Gastroesophageal sphincter (tissue), 4 donors: ENCODE measurements at regions not wholly inside any gene's neighbourhood (a gene's known extent, or its start where the extent isn't known, plus 50 kb on each side); places are given as distances from the start of the nearest gene placed in this dataset.

Source experiments
- ATAC-seq: fragments of 150-250 bp; one replicate; pipeline ENCODE4 v1.9.1; 2016; ENCODE audit warnings: mild to moderate bottlenecking, moderate library complexity
- H3K27ac ChIP-seq, 4 donors: fragments of 200-600 bp; sonication (generic) in 3 of 4; 1 replicate in 3 of 4; 2 replicates in 1 of 4; pipeline ENCODE4 v1.5.1; 2016 to 2019
- H3K27me3 ChIP-seq: fragments of 200-600 bp; sonication (generic); one replicate; pipeline ENCODE4 v1.5.1; 2019
- H3K36me3 ChIP-seq, 2 donors: fragments of 200-600 bp; sonication (generic); one replicate each; pipeline ENCODE4 v1.5.1; 2019; ENCODE audit warnings: control low read depth in 1 of 2
- H3K4me1 ChIP-seq, 3 donors: fragments of 200-600 bp; sonication (generic); 1 replicate in 2 of 3; 2 replicates in 1 of 3; pipeline ENCODE4 v1.5.1; 2016 to 2019; ENCODE audit warnings: control low read depth in 2 of 3
- H3K4me3 ChIP-seq, 2 donors: fragments of 200-600 bp; sonication (generic); one replicate each; pipeline ENCODE4 v1.5.1; 2019; ENCODE audit warnings: mild to moderate bottlenecking in 1 of 2, moderate library complexity in 1 of 2
- H3K9me3 ChIP-seq, 3 donors: fragments of 200-600 bp; sonication (generic); one replicate each; pipeline ENCODE4 v1.5.1; 2017 to 2019; ENCODE audit warnings: control low read depth in 2 of 3
- CTCF ChIP-seq, 4 experiments: fragments of 200-600 bp in 2 of 4; fragments of 450-650 bp in 2 of 4; sonication (generic) in 1 of 4; IDR thresholded peaks; one replicate each; pipeline ENCODE4 v1.5.1; 2017 to 2019; ENCODE audit warnings: antibody characterized with exemption in 4 of 4, mild to moderate bottlenecking in 2 of 4, moderate library complexity in 2 of 4
- EP300 ChIP-seq: sonication (generic); formaldehyde crosslinking; IDR thresholded peaks from one replicate; pipeline ENCODE4 v1.6.1; 2017; ENCODE audit warnings: antibody characterized with exemption, mild to moderate bottlenecking
- POLR2A ChIP-seq, 2 donors: fragments of 450-650 bp; IDR thresholded peaks; one replicate each; pipeline ENCODE4 v1.6.1; 2017; ENCODE audit warnings: antibody characterized with exemption in 2 of 2, mild to moderate bottlenecking in 2 of 2, moderate library complexity in 1 of 2
- POLR2AphosphoS5 ChIP-seq: sonication (generic); formaldehyde crosslinking; IDR thresholded peaks from one replicate; pipeline ENCODE4 v1.6.1; 2017; ENCODE audit warnings: antibody characterized with exemption
- WGBS, 2 donors: methylation state at CpG; one replicate each; pipeline ENCODE4 v1.1.5; 2018; ENCODE audit warnings: low coverage in 1 of 2; 5-methylcytosine and 5-hydroxymethylcytosine counted together

- Histone ChIP-seq H3K4me1 (peaks cover 2 to 43% (median 2%) of the 10 kb centered on the region in 3 donors), H3K36me3 (no peaks in the 10 kb centered on the region), H3K27ac (peak overlapping the region in 2 of 4 donors; percentile 18 to 44), H3K27me3 (no peaks in the 10 kb centered on the region), H3K4me3 (peak overlapping the region in 1 of 2 donors; percentile 22), H3K9me3 (peaks cover 0 to 11% (median 0%) of the 10 kb centered on the region in 3 donors)
- ATAC-seq = no peak
- TF ChIP-seq EP300 = no peak
- 29 to 38% methylated on average over 7 of the region's 7 CpGs for WGBS, 2 donors
Observed at GRCh38 chr10:4046712-4047354, 261.8 kb upstream of the KLF6 start.

- WGBS, 2 donors = 91 to 95% methylated on average over 2 to 3 of the region's 3 CpGs
- ATAC-seq = no peak
- TF ChIP-seq CTCF (IDR thresholded peaks at IDR 0.05) (no peak), POLR2A (IDR thresholded peaks at IDR 0.05) (no peak), POLR2AphosphoS5 (no peak), EP300 (no peak)
- Histone ChIP-seq H3K27me3 (no peaks in the 10 kb centered on the region), H3K36me3 (no peaks in the 10 kb centered on the region), H3K4me1 (peaks cover 0 to 37% (median 2%) of the 10 kb centered on the region in 3 donors), H3K4me3 (no peak overlapping the region), H3K27ac (no peak overlapping the region), H3K9me3 (peaks cover 0 to 19% (median 0%) of the 10 kb centered on the region in 3 donors)
Observed at GRCh38 chr10:4046030-4046429, 261.0 kb upstream of the KLF6 start.

GRCh38 chr10:4043897-4044665 is 259.1 kb upstream of the KLF6 start:
- no peaks in the 10 kb centered on the region for H3K36me3 ChIP-seq
- TF ChIP-seq POLR2A (IDR thresholded peaks at IDR 0.05) (no peak), EP300 (no peak), POLR2AphosphoS5 (no peak), CTCF (IDR thresholded peaks at IDR 0.05) (no peak)
- peaks cover 0 to 24% (median 2%) of the 10 kb centered on the region in 3 donors for H3K4me1 ChIP-seq
- no peak for ATAC-seq
- H3K4me3 ChIP-seq = no peak overlapping the region
- 73 to 89% methylated on average over 5 to 7 of the region's 7 CpGs for WGBS, 2 donors
- H3K27me3 ChIP-seq = no peaks in the 10 kb centered on the region
- no peak overlapping the region for H3K27ac ChIP-seq
- H3K9me3 ChIP-seq = peaks cover 0 to 26% (median 0%) of the 10 kb centered on the region in 3 donors

- ATAC-seq = no peak
- Histone ChIP-seq H3K4me1 (peaks cover 0 to 16% (median 0%) of the 10 kb centered on the region in 3 donors), H3K27me3 (no peaks in the 10 kb centered on the region), H3K27ac (no peak overlapping the region), H3K9me3 (peaks cover 0 to 26% (median 0%) of the 10 kb centered on the region in 3 donors), H3K4me3 (no peak overlapping the region), H3K36me3 (no peaks in the 10 kb centered on the region)
- no peak for TF ChIP-seq POLR2AphosphoS5
- TF ChIP-seq CTCF (IDR thresholded peaks at IDR 0.05) = no peak
- no peak for TF ChIP-seq EP300
- TF ChIP-seq POLR2A (IDR thresholded peaks at IDR 0.05) = no peak
- WGBS, 2 donors = 98 to 99% methylated on average over 5 of the region's 5 CpGs
Observed at GRCh38 chr10:4041635-4042034, 256.6 kb upstream of the KLF6 start.

GRCh38 chr10:4038000-4038399 is 253.0 kb upstream of the KLF6 start:
- Histone ChIP-seq H3K36me3 (no peaks in the 10 kb centered on the region), H3K9me3 (peaks cover 0 to 26% (median 0%) of the 10 kb centered on the region in 3 donors), H3K4me3 (no peak overlapping the region), H3K27me3 (no peaks in the 10 kb centered on the region), H3K27ac (no peak overlapping the region), H3K4me1 (peaks cover 0 to 8% (median 0%) of the 10 kb centered on the region in 3 donors)
- no peak for ATAC-seq
- TF ChIP-seq CTCF (IDR thresholded peaks at IDR 0.05) (no peak), POLR2AphosphoS5 (no peak), EP300 (no peak), POLR2A (IDR thresholded peaks at IDR 0.05) (no peak)
- WGBS, 2 donors = 97 to 100% methylated on average over 4 of the region's 4 CpGs
